ENCODE measurements at regions not wholly inside any gene's neighbourhood (a gene's known extent, or its start where the extent isn't known, plus 50 kb on each side); places are given as distances from the start of the nearest gene placed in this dataset.

GRCh38 chr10:130516141-130516735, 380.0 kb downstream of the GLRX3 start:
- no peak for TF ChIP-seq POLR2A (IDR thresholded peaks at IDR 0.05; ENCODE audit: low read depth, low read length)
- no peak for TF ChIP-seq CTCF (conservative IDR thresholded peaks at IDR 0.05; ENCODE audit: low read depth, low read length)
- no peak for TF ChIP-seq RAD21 (IDR thresholded peaks at IDR 0.05; ENCODE audit: low read length)
- TF ChIP-seq USF2 (IDR thresholded peaks at IDR 0.05; ENCODE audit: low read depth, low read length), result no peak
